ENCODE measurements at regions not wholly inside any gene's neighbourhood (a gene's known extent, or its start where the extent isn't known, plus 50 kb on each side); places are given as distances from the start of the nearest gene placed in this dataset.

DNA sequence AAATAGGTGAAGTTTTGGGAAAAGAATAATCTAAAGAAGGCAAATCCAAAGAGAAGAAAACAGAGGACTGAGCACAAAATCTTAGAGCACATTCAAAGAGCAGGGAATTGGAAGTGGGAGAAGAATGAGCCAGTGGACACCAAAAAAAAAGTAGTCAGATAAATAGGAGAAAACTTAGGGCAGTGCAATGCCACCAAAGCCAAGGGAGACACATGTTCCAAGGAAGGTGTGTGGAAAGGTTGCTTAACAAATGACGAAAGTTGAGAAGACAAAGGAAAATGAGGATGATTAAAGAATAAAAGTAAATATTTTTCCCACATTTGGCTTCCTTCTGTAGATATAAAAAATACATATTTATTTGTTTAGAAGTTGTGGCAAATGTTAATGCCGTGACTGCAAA is 237.6 kb downstream of the TANC2 start:
- Histone ChIP-seq H3K36me3 (ENCODE audit: insufficient read depth) (no peaks in the 10 kb centered on the region; the same call in 1 of the 2 replicates), H3K27ac (ENCODE audit: low read depth) (no peak overlapping the region), H3K4me2 (no peak overlapping the region), H3K9me2 (ENCODE audit: insufficient read depth) (peaks cover 3% of the 10 kb centered on the region; the same call in 1 of the 2 replicates), H3K4me1 (ENCODE audit: insufficient read depth) (no peaks in the 10 kb centered on the region), H2AFZ (no peak overlapping the region), H3K79me2 (replicated peaks; ENCODE audit: insufficient read depth) (no peaks in the 10 kb centered on the region), H3K4me3 (no peak overlapping the region), H3K27me3 (ENCODE audit: insufficient read depth) (no peaks in the 10 kb centered on the region), H4K20me1 (replicated peaks; ENCODE audit: insufficient read depth) (no peaks in the 10 kb centered on the region), H3F3A (replicated peaks; ENCODE audit: low read depth) (no peaks in the 10 kb centered on the region)
- Mint-ChIP-seq H3K27me3 (ENCODE audit: insufficient read depth, low read depth, poor library complexity) (peaks cover 5% of the 10 kb centered on the region), H3K9me3 (peaks cover 20% of the 10 kb centered on the region), H3K4me1 (no peaks in the 10 kb centered on the region), H3K27ac (no peak overlapping the region), H3K4me3 (no peak overlapping the region), H3K36me3 (ENCODE audit: low read depth) (peaks cover 27% of the 10 kb centered on the region)
- DNase-seq (ENCODE audit: low spot score) (no peak), ATAC-seq (no peak)
- no peak for TF ChIP-seq NANOG (IDR thresholded peaks at IDR 0.05; ENCODE audit: borderline replicate concordance)
- no peak for TF ChIP-seq STAT1 (IDR thresholded peaks at IDR 0.05; ENCODE audit: unreplicated experiment)
- TF ChIP-seq, protein P1, sequence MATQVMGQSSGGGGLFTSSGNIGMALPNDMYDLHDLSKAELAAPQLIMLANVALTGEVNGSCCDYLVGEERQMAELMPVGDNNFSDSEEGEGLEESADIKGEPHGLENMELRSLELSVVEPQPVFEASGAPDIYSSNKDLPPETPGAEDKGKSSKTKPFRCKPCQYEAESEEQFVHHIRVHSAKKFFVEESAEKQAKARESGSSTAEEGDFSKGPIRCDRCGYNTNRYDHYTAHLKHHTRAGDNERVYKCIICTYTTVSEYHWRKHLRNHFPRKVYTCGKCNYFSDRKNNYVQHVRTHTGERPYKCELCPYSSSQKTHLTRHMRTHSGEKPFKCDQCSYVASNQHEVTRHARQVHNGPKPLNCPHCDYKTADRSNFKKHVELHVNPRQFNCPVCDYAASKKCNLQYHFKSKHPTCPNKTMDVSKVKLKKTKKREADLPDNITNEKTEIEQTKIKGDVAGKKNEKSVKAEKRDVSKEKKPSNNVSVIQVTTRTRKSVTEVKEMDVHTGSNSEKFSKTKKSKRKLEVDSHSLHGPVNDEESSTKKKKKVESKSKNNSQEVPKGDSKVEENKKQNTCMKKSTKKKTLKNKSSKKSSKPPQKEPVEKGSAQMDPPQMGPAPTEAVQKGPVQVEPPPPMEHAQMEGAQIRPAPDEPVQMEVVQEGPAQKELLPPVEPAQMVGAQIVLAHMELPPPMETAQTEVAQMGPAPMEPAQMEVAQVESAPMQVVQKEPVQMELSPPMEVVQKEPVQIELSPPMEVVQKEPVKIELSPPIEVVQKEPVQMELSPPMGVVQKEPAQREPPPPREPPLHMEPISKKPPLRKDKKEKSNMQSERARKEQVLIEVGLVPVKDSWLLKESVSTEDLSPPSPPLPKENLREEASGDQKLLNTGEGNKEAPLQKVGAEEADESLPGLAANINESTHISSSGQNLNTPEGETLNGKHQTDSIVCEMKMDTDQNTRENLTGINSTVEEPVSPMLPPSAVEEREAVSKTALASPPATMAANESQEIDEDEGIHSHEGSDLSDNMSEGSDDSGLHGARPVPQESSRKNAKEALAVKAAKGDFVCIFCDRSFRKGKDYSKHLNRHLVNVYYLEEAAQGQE (IDR thresholded peaks at IDR 0.05; ENCODE audit: unreplicated experiment) = no peak
- no peak for TF ChIP-seq EZH2 (IDR thresholded peaks at IDR 0.05; ENCODE audit: low read depth, unreplicated experiment)
- no peak for TF ChIP-seq JUNB (IDR thresholded peaks at IDR 0.05; ENCODE audit: unreplicated experiment)
- no peak for TF ChIP-seq CREB1 (CRISPR knock-in tag; IDR thresholded peaks at IDR 0.05; ENCODE audit: low read depth)
- no peak for TF ChIP-seq POLR2AphosphoS5 (IDR thresholded peaks at IDR 0.05; ENCODE audit: low read depth)
- TF ChIP-seq, protein P2, sequence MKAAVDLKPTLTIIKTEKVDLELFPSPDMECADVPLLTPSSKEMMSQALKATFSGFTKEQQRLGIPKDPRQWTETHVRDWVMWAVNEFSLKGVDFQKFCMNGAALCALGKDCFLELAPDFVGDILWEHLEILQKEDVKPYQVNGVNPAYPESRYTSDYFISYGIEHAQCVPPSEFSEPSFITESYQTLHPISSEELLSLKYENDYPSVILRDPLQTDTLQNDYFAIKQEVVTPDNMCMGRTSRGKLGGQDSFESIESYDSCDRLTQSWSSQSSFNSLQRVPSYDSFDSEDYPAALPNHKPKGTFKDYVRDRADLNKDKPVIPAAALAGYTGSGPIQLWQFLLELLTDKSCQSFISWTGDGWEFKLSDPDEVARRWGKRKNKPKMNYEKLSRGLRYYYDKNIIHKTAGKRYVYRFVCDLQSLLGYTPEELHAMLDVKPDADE (IDR thresholded peaks at IDR 0.05) = no peak
- no peak for TF ChIP-seq ZNF331 (CRISPR knock-in tag; IDR thresholded peaks at IDR 0.05; ENCODE audit: low read depth)
- TF ChIP-seq EZH2phosphoT487 (IDR thresholded peaks at IDR 0.05; ENCODE audit: unreplicated experiment) = no peak
- TF ChIP-seq, protein P3, sequence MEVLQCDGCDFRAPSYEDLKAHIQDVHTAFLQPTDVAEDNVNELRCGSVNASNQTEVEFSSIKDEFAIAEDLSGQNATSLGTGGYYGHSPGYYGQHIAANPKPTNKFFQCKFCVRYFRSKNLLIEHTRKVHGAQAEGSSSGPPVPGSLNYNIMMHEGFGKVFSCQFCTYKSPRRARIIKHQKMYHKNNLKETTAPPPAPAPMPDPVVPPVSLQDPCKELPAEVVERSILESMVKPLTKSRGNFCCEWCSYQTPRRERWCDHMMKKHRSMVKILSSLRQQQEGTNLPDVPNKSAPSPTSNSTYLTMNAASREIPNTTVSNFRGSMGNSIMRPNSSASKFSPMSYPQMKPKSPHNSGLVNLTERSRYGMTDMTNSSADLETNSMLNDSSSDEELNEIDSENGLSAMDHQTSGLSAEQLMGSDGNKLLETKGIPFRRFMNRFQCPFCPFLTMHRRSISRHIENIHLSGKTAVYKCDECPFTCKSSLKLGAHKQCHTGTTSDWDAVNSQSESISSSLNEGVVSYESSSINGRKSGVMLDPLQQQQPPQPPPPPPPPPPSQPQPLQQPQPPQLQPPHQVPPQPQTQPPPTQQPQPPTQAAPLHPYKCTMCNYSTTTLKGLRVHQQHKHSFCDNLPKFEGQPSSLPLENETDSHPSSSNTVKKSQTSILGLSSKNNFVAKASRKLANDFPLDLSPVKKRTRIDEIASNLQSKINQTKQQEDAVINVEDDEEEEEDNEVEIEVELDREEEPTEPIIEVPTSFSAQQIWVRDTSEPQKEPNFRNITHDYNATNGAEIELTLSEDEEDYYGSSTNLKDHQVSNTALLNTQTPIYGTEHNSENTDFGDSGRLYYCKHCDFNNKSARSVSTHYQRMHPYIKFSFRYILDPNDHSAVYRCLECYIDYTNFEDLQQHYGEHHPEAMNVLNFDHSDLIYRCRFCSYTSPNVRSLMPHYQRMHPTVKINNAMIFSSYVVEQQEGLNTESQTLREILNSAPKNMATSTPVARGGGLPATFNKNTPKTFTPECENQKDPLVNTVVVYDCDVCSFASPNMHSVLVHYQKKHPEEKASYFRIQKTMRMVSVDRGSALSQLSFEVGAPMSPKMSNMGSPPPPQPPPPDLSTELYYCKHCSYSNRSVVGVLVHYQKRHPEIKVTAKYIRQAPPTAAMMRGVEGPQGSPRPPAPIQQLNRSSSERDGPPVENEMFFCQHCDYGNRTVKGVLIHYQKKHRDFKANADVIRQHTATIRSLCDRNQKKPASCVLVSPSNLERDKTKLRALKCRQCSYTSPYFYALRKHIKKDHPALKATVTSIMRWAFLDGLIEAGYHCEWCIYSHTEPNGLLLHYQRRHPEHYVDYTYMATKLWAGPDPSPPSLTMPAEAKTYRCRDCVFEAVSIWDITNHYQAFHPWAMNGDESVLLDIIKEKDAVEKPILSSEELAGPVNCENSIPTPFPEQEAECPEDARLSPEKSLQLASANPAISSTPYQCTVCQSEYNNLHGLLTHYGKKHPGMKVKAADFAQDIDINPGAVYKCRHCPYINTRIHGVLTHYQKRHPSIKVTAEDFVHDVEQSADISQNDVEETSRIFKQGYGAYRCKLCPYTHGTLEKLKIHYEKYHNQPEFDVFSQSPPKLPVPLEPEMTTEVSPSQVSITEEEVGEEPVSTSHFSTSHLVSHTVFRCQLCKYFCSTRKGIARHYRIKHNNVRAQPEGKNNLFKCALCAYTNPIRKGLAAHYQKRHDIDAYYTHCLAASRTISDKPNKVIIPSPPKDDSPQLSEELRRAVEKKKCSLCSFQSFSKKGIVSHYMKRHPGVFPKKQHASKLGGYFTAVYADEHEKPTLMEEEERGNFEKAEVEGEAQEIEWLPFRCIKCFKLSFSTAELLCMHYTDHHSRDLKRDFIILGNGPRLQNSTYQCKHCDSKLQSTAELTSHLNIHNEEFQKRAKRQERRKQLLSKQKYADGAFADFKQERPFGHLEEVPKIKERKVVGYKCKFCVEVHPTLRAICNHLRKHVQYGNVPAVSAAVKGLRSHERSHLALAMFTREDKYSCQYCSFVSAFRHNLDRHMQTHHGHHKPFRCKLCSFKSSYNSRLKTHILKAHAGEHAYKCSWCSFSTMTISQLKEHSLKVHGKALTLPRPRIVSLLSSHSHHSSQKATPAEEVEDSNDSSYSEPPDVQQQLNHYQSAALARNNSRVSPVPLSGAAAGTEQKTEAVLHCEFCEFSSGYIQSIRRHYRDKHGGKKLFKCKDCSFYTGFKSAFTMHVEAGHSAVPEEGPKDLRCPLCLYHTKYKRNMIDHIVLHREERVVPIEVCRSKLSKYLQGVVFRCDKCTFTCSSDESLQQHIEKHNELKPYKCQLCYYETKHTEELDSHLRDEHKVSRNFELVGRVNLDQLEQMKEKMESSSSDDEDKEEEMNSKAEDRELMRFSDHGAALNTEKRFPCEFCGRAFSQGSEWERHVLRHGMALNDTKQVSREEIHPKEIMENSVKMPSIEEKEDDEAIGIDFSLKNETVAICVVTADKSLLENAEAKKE (CRISPR knock-in tag; IDR thresholded peaks at IDR 0.05) = no peak
- no peak for TF ChIP-seq ZNF114 (CRISPR knock-in tag; IDR thresholded peaks at IDR 0.05)
- TF ChIP-seq, protein P4, sequence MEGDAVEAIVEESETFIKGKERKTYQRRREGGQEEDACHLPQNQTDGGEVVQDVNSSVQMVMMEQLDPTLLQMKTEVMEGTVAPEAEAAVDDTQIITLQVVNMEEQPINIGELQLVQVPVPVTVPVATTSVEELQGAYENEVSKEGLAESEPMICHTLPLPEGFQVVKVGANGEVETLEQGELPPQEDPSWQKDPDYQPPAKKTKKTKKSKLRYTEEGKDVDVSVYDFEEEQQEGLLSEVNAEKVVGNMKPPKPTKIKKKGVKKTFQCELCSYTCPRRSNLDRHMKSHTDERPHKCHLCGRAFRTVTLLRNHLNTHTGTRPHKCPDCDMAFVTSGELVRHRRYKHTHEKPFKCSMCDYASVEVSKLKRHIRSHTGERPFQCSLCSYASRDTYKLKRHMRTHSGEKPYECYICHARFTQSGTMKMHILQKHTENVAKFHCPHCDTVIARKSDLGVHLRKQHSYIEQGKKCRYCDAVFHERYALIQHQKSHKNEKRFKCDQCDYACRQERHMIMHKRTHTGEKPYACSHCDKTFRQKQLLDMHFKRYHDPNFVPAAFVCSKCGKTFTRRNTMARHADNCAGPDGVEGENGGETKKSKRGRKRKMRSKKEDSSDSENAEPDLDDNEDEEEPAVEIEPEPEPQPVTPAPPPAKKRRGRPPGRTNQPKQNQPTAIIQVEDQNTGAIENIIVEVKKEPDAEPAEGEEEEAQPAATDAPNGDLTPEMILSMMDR (conservative IDR thresholded peaks at IDR 0.05; ENCODE audit: low read depth in 2 of 2) = no peak
